ENCODE measurements at regions not wholly inside any gene's neighbourhood (a gene's known extent, or its start where the extent isn't known, plus 50 kb on each side); places are given as distances from the start of the nearest gene placed in this dataset.

- no peak for DNase-seq (ENCODE audit: low read depth, low spot score)
Observed at GRCh38 chr13:103866048-103866447, 799.8 kb upstream of the SLC10A2 start.

- DNase-seq (ENCODE audit: low read depth, low spot score), result no peak
Observed at GRCh38 chr13:103862525-103862924, 796.3 kb upstream of the SLC10A2 start.

GRCh38 chr13:103859952-103860351, 793.7 kb upstream of the SLC10A2 start:
- DNase-seq (ENCODE audit: low read depth, low spot score), result no peak

GRCh38 chr13:103852036-103852435, 785.8 kb upstream of the SLC10A2 start:
- no peak for DNase-seq (ENCODE audit: low read depth, low spot score)

- DNase-seq (ENCODE audit: low read depth, low spot score), result no peak
Observed at GRCh38 chr13:103844471-103844870, 778.3 kb upstream of the SLC10A2 start.

GRCh38 chr13:103839460-103839859, 773.2 kb upstream of the SLC10A2 start:
- no peak for DNase-seq (ENCODE audit: low read depth, low spot score)

- DNase-seq (ENCODE audit: low read depth, low spot score), result no peak
Observed at GRCh38 chr13:103835052-103835451, 768.8 kb upstream of the SLC10A2 start.

GRCh38 chr13:103833294-103833852, 767.2 kb upstream of the SLC10A2 start:
- DNase-seq (ENCODE audit: low read depth, low spot score), result peak; percentile 29

GRCh38 chr13:103815619-103816018, 749.4 kb upstream of the SLC10A2 start:
- peak; percentile 53 for DNase-seq (ENCODE audit: low read depth, low spot score)

- DNase-seq (ENCODE audit: low read depth, low spot score), result peak; percentile 39
Observed at GRCh38 chr13:103812971-103813370, 746.8 kb upstream of the SLC10A2 start.

- DNase-seq (ENCODE audit: low read depth, low spot score), result no peak
Observed at GRCh38 chr13:103812558-103812957, 746.3 kb upstream of the SLC10A2 start.

GRCh38 chr13:103810026-103810425, 743.8 kb upstream of the SLC10A2 start:
- DNase-seq (ENCODE audit: low read depth, low spot score), result no peak

GRCh38 chr13:103805771-103806170, 739.6 kb upstream of the SLC10A2 start:
- DNase-seq (ENCODE audit: low read depth, low spot score), result no peak

GRCh38 chr13:103803349-103803748, 737.1 kb upstream of the SLC10A2 start:
- no peak for DNase-seq (ENCODE audit: low read depth, low spot score)

- DNase-seq (ENCODE audit: low read depth, low spot score), result no peak
Observed at GRCh38 chr13:103799028-103799427, 732.8 kb upstream of the SLC10A2 start.

GRCh38 chr13:103795892-103796478, 729.8 kb upstream of the SLC10A2 start:
- no peak for DNase-seq (ENCODE audit: low read depth, low spot score)

- DNase-seq (ENCODE audit: low read depth, low spot score), result no peak
Observed at GRCh38 chr13:103794526-103794925, 728.3 kb upstream of the SLC10A2 start.

GRCh38 chr13:103788061-103788652, 721.9 kb upstream of the SLC10A2 start:
- DNase-seq (ENCODE audit: low read depth, low spot score), result peak; percentile 7

- DNase-seq (ENCODE audit: low read depth, low spot score), result no peak
Observed at GRCh38 chr13:103772576-103772975, 706.4 kb upstream of the SLC10A2 start.

GRCh38 chr13:103762523-103762922, 696.3 kb upstream of the SLC10A2 start:
- no peak for DNase-seq (ENCODE audit: low read depth, low spot score)

- no peak for DNase-seq (ENCODE audit: low read depth, low spot score)
Observed at GRCh38 chr13:103759361-103759760, 693.1 kb upstream of the SLC10A2 start.

GRCh38 chr13:103758222-103758621, 692.0 kb upstream of the SLC10A2 start:
- DNase-seq (ENCODE audit: low read depth, low spot score), result no peak

- DNase-seq (ENCODE audit: low read depth, low spot score), result no peak
Observed at GRCh38 chr13:103757361-103757760, 691.1 kb upstream of the SLC10A2 start.
